ENCODE measurements at regions not wholly inside any gene's neighbourhood (a gene's known extent, or its start where the extent isn't known, plus 50 kb on each side); places are given as distances from the start of the nearest gene placed in this dataset.

DNA sequence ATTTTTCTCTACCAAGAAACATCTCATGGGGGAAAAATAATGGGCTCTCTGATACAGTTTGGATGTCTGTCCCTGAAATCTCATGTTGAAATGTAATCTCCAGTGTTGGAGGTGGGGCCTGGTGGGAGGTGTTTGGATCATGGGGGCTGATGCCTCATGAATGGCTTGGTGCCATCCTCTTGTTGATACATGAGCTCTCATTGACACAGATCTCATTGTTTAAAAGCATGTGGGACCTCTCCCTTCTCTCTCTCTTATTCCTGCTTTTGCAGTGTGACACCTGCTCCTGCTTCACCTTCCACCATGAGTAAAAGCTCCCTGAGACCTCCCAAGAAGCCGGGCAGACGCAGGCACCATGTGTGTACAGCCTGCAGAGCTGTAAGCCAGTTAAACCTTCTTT is 332.5 kb upstream of the NRIP1 start:
- Histone ChIP-seq H3K27me3 (ENCODE audit: insufficient read depth in 3 of 3, low read length in 2 of 3) (no peaks in the 10 kb centered on the region), H3K9me3 (no peaks in the 10 kb centered on the region), H3K27ac (no peak overlapping the region), H3K4me1 (no peaks in the 10 kb centered on the region), H3K36me3 (ENCODE audit: insufficient read depth in 1 of 2, low read depth in 1 of 2) (no peaks in the 10 kb centered on the region), H3K4me3 (no peak overlapping the region)
- ATAC-seq (no peak), DNase-seq (no peak)
- intact Hi-C loops (cut with DNase I), result no loop called here
- no peak for TF ChIP-seq CTCF (IDR thresholded peaks at IDR 0.05)
- 73 to 91% (median 85%) methylated on average over 2 of the region's 2 CpGs for WGBS, 3 donors

DNA sequence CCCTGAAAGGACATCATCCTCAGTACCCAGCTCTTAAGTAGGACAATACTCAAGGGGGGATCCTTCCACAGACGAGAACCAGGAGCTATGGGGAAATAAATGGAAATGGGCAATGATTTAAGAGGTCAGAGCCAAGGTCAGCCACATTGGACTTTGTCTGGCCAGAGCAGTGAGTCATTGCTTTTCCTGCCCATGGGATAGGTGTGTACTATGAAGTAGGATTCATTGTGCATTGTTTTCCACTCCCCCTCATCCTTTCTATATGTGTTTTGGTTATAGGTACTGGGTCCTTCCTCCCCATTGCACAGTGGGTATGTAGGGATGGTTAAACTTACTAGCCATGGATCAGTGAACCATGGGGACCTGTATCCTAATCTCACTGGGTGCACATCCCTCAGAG is 328.9 kb upstream of the USP25 start:
- ATAC-seq, result no peak
- DNase-seq, result no peak
- H3K36me3 ChIP-seq (ENCODE audit: insufficient read depth in 1 of 2, low read depth in 1 of 2), result no peaks in the 10 kb centered on the region

GRCh38 chr21:15401331-15401730 is 328.5 kb upstream of the USP25 start:
- WGBS, 3 donors, result 66 to 84% (median 81%) methylated on average over 4 of the region's 4 CpGs
- Histone ChIP-seq H3K36me3 (ENCODE audit: insufficient read depth in 1 of 2, low read depth in 1 of 2) (no peaks in the 10 kb centered on the region), H3K27ac (no peak overlapping the region), H3K4me1 (no peaks in the 10 kb centered on the region), H3K9me3 (no peaks in the 10 kb centered on the region), H3K27me3 (ENCODE audit: insufficient read depth in 3 of 3, low read length in 2 of 3) (no peaks in the 10 kb centered on the region), H3K4me3 (no peak overlapping the region)
- ATAC-seq (no peak), DNase-seq (no peak)
- intact Hi-C loops (cut with DNase I), result no loop called here
- TF ChIP-seq CTCF (IDR thresholded peaks at IDR 0.05), result no peak

More for the DNA sequence above, 328.9 kb upstream of the USP25 start:
- 67 to 70% (median 68%) methylated on average over 1 of the region's 1 CpG for WGBS, 3 donors
- Histone ChIP-seq H3K27ac (no peak overlapping the region), H3K27me3 (ENCODE audit: insufficient read depth in 3 of 3, low read length in 2 of 3) (no peaks in the 10 kb centered on the region), H3K9me3 (no peaks in the 10 kb centered on the region), H3K4me3 (no peak overlapping the region), H3K4me1 (no peaks in the 10 kb centered on the region)
- intact Hi-C loops (cut with DNase I), result no loop called here
- no peak for TF ChIP-seq CTCF (IDR thresholded peaks at IDR 0.05)

DNA sequence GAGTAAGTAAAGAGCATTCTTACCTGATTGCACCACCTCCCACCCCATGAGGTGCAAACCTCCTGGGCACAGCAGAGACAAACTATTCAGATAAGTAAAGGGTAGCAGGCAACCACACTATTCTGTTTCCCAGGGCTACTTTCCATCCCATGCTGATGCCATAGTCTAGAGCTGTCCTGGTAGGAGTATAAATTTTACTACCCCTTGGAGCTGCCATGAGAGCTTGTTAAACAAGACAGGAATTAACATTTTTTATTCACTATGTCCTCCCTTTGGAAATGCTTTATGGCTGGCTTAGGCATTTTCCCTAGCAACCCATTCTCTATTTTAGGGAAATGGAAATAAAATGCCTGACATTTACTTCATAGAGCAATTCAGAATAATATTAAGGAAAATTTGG is 324.6 kb upstream of the USP25 start:
- TF ChIP-seq CTCF (IDR thresholded peaks at IDR 0.05), result no peak
- Histone ChIP-seq H3K4me1 (no peaks in the 10 kb centered on the region), H3K36me3 (ENCODE audit: insufficient read depth in 1 of 2, low read depth in 1 of 2) (no peaks in the 10 kb centered on the region), H3K27me3 (ENCODE audit: insufficient read depth in 3 of 3, low read length in 2 of 3) (no peaks in the 10 kb centered on the region), H3K9me3 (no peaks in the 10 kb centered on the region), H3K4me3 (no peak overlapping the region), H3K27ac (no peak overlapping the region)
- ATAC-seq (no peak), DNase-seq (no peak)
- intact Hi-C loops (cut with DNase I), result no loop called here

- WGBS, 3 donors, result 83 to 95% (median 94%) methylated on average over 4 of the region's 4 CpGs
- H3K9me3 ChIP-seq, result no peaks in the 10 kb centered on the region
- ATAC-seq (no peak), DNase-seq (no peak)
- no peak for TF ChIP-seq CTCF (IDR thresholded peaks at IDR 0.05)
- intact Hi-C loops (cut with DNase I), result no loop called here
- H3K27me3 ChIP-seq (ENCODE audit: insufficient read depth in 3 of 3, low read length in 2 of 3), result no peaks in the 10 kb centered on the region
- no peaks in the 10 kb centered on the region for H3K4me1 ChIP-seq
- H3K27ac ChIP-seq, result no peak overlapping the region
- no peaks in the 10 kb centered on the region for H3K36me3 ChIP-seq (ENCODE audit: insufficient read depth in 1 of 2, low read depth in 1 of 2)
- H3K4me3 ChIP-seq, result no peak overlapping the region
These were observed 323.0 kb upstream of the USP25 start for GRCh38 chr21:15406791-15407190.
